ENCODE measurements at regions not wholly inside any gene's neighbourhood (a gene's known extent, or its start where the extent isn't known, plus 50 kb on each side); places are given as distances from the start of the nearest gene placed in this dataset.

GRCh38 chr7:41378156-41378555, 324.7 kb downstream of the INHBA start:
- peaks cover 5% of the 10 kb centered on the region for H3K9me3 Mint-ChIP-seq
- no peak for ATAC-seq
- DNase-seq, result no peak
- no peaks in the 10 kb centered on the region for H3K27me3 Mint-ChIP-seq (ENCODE audit: low read depth)
- H3K4me3 Mint-ChIP-seq, result no peak overlapping the region
- no peaks in the 10 kb centered on the region for H3K36me3 Mint-ChIP-seq (ENCODE audit: insufficient read depth)
- no peaks in the 10 kb centered on the region for H3K4me1 Mint-ChIP-seq (ENCODE audit: low read depth)

- no peaks in the 10 kb centered on the region for H3K27me3 Mint-ChIP-seq (ENCODE audit: low read depth)
- no peaks in the 10 kb centered on the region for H3K9me3 Mint-ChIP-seq
- DNase-seq (no peak), ATAC-seq (no peak)
- no peaks in the 10 kb centered on the region for H3K36me3 Mint-ChIP-seq (ENCODE audit: insufficient read depth)
- H3K4me1 Mint-ChIP-seq (ENCODE audit: low read depth), result no peaks in the 10 kb centered on the region
- no peak overlapping the region for H3K4me3 Mint-ChIP-seq
These were observed 327.3 kb downstream of the INHBA start for GRCh38 chr7:41375582-41375981.

- H3K4me3 Mint-ChIP-seq, result no peak overlapping the region
These were observed 328.6 kb downstream of the INHBA start for GRCh38 chr7:41374150-41374848.

GRCh38 chr7:41367967-41368882, 334.7 kb downstream of the INHBA start:
- H3K36me3 Mint-ChIP-seq (ENCODE audit: insufficient read depth), result no peaks in the 10 kb centered on the region
- no peaks in the 10 kb centered on the region for H3K4me1 Mint-ChIP-seq (ENCODE audit: low read depth)
- no peak overlapping the region for H3K4me3 Mint-ChIP-seq
- H3K27me3 Mint-ChIP-seq (ENCODE audit: low read depth), result no peaks in the 10 kb centered on the region
- no peaks in the 10 kb centered on the region for H3K9me3 Mint-ChIP-seq
- ATAC-seq, result no peak
- no peak for DNase-seq

More at GRCh38 chr7:41374150-41374848, 328.6 kb downstream of the INHBA start:
- H3K9me3 Mint-ChIP-seq, result no peaks in the 10 kb centered on the region
- no peaks in the 10 kb centered on the region for H3K27me3 Mint-ChIP-seq (ENCODE audit: low read depth)
- ATAC-seq (no peak), DNase-seq (no peak)
- H3K36me3 Mint-ChIP-seq (ENCODE audit: insufficient read depth), result no peaks in the 10 kb centered on the region
- no peaks in the 10 kb centered on the region for H3K4me1 Mint-ChIP-seq (ENCODE audit: low read depth)

- Mint-ChIP-seq H3K4me3 (no peak overlapping the region), H3K4me1 (ENCODE audit: low read depth) (no peaks in the 10 kb centered on the region), H3K27me3 (ENCODE audit: low read depth) (no peaks in the 10 kb centered on the region), H3K9me3 (peaks cover 7% of the 10 kb centered on the region), H3K36me3 (ENCODE audit: insufficient read depth) (no peaks in the 10 kb centered on the region)
- ATAC-seq, result no peak
- no peak for DNase-seq
These were observed 351.8 kb downstream of the INHBA start for GRCh38 chr7:41351091-41351490.

- H3K27me3 Mint-ChIP-seq (ENCODE audit: low read depth), result no peaks in the 10 kb centered on the region
- no peaks in the 10 kb centered on the region for H3K36me3 Mint-ChIP-seq (ENCODE audit: insufficient read depth)
- no peak overlapping the region for H3K4me3 Mint-ChIP-seq
- no peaks in the 10 kb centered on the region for H3K4me1 Mint-ChIP-seq (ENCODE audit: low read depth)
- DNase-seq, result no peak
- H3K9me3 Mint-ChIP-seq, result peaks cover 13% of the 10 kb centered on the region
- ATAC-seq, result no peak
These were observed 356.0 kb downstream of the INHBA start for GRCh38 chr7:41346878-41347277.

- Mint-ChIP-seq H3K4me1 (ENCODE audit: low read depth) (no peaks in the 10 kb centered on the region), H3K4me3 (no peak overlapping the region), H3K9me3 (peaks cover 13% of the 10 kb centered on the region), H3K27me3 (ENCODE audit: low read depth) (no peaks in the 10 kb centered on the region), H3K36me3 (ENCODE audit: insufficient read depth) (no peaks in the 10 kb centered on the region)
- DNase-seq, result no peak
- ATAC-seq, result no peak
These were observed 362.8 kb downstream of the INHBA start for GRCh38 chr7:41339913-41340676.

GRCh38 chr7:41336981-41337380, 365.9 kb downstream of the INHBA start:
- no peak overlapping the region for H3K4me3 Mint-ChIP-seq
- peaks cover 3% of the 10 kb centered on the region for H3K9me3 Mint-ChIP-seq
- H3K4me1 Mint-ChIP-seq (ENCODE audit: low read depth), result no peaks in the 10 kb centered on the region
- DNase-seq (no peak), ATAC-seq (no peak)
- H3K27me3 Mint-ChIP-seq (ENCODE audit: low read depth), result no peaks in the 10 kb centered on the region
- no peaks in the 10 kb centered on the region for H3K36me3 Mint-ChIP-seq (ENCODE audit: insufficient read depth)

GRCh38 chr7:41336455-41336952, 366.4 kb downstream of the INHBA start:
- H3K4me1 Mint-ChIP-seq (ENCODE audit: low read depth), result no peaks in the 10 kb centered on the region
- DNase-seq, result no peak
- ATAC-seq, result no peak
- no peak overlapping the region for H3K4me3 Mint-ChIP-seq
- H3K27me3 Mint-ChIP-seq (ENCODE audit: low read depth), result no peaks in the 10 kb centered on the region
- peaks cover 3% of the 10 kb centered on the region for H3K9me3 Mint-ChIP-seq
- H3K36me3 Mint-ChIP-seq (ENCODE audit: insufficient read depth), result no peaks in the 10 kb centered on the region

GRCh38 chr7:41334071-41334862, 368.6 kb downstream of the INHBA start:
- no peaks in the 10 kb centered on the region for H3K4me1 Mint-ChIP-seq (ENCODE audit: low read depth)
- H3K27me3 Mint-ChIP-seq (ENCODE audit: low read depth), result no peaks in the 10 kb centered on the region
- peaks cover 10% of the 10 kb centered on the region for H3K9me3 Mint-ChIP-seq
- DNase-seq, result no peak
- no peak overlapping the region for H3K4me3 Mint-ChIP-seq
- no peaks in the 10 kb centered on the region for H3K36me3 Mint-ChIP-seq (ENCODE audit: insufficient read depth)
- ATAC-seq, result no peak

GRCh38 chr7:41333511-41333910, 369.4 kb downstream of the INHBA start:
- DNase-seq (no peak), ATAC-seq (no peak)
- Mint-ChIP-seq H3K4me1 (ENCODE audit: low read depth) (no peaks in the 10 kb centered on the region), H3K4me3 (no peak overlapping the region), H3K9me3 (peaks cover 15% of the 10 kb centered on the region), H3K27me3 (ENCODE audit: low read depth) (no peaks in the 10 kb centered on the region), H3K36me3 (ENCODE audit: insufficient read depth) (no peaks in the 10 kb centered on the region)

GRCh38 chr7:41331194-41331593, 371.7 kb downstream of the INHBA start:
- Mint-ChIP-seq H3K9me3 (peaks cover 12% of the 10 kb centered on the region), H3K36me3 (ENCODE audit: insufficient read depth) (no peaks in the 10 kb centered on the region), H3K4me3 (no peak overlapping the region), H3K4me1 (ENCODE audit: low read depth) (no peaks in the 10 kb centered on the region), H3K27me3 (ENCODE audit: low read depth) (no peaks in the 10 kb centered on the region)
- DNase-seq, result no peak
- no peak for ATAC-seq

- H3K4me3 Mint-ChIP-seq, result no peak overlapping the region
- H3K27me3 Mint-ChIP-seq (ENCODE audit: low read depth), result no peaks in the 10 kb centered on the region
- DNase-seq (no peak), ATAC-seq (no peak)
- H3K4me1 Mint-ChIP-seq (ENCODE audit: low read depth), result no peaks in the 10 kb centered on the region
- H3K36me3 Mint-ChIP-seq (ENCODE audit: insufficient read depth), result no peaks in the 10 kb centered on the region
- peaks cover 12% of the 10 kb centered on the region for H3K9me3 Mint-ChIP-seq
These were observed 374.3 kb downstream of the INHBA start for GRCh38 chr7:41328544-41328943.

- no peak for ATAC-seq
- Mint-ChIP-seq H3K9me3 (peaks cover 12% of the 10 kb centered on the region), H3K36me3 (ENCODE audit: insufficient read depth) (no peaks in the 10 kb centered on the region)
These were observed 374.8 kb downstream of the INHBA start for GRCh38 chr7:41328131-41328530.

More at GRCh38 chr7:41328131-41328530, 374.8 kb downstream of the INHBA start:
- no peaks in the 10 kb centered on the region for H3K27me3 Mint-ChIP-seq (ENCODE audit: low read depth)
- H3K4me1 Mint-ChIP-seq (ENCODE audit: low read depth), result no peaks in the 10 kb centered on the region
- H3K4me3 Mint-ChIP-seq, result no peak overlapping the region
- DNase-seq, result no peak

Data from activated T-cell treated with anti-CD3 and anti-CD28 coated beads, Interleukin-2, amount 50 U/mL, for 4 hours (primary cell).